ENCODE measurements at regions not wholly inside any gene's neighbourhood (a gene's known extent, or its start where the extent isn't known, plus 50 kb on each side); places are given as distances from the start of the nearest gene placed in this dataset.

DNA sequence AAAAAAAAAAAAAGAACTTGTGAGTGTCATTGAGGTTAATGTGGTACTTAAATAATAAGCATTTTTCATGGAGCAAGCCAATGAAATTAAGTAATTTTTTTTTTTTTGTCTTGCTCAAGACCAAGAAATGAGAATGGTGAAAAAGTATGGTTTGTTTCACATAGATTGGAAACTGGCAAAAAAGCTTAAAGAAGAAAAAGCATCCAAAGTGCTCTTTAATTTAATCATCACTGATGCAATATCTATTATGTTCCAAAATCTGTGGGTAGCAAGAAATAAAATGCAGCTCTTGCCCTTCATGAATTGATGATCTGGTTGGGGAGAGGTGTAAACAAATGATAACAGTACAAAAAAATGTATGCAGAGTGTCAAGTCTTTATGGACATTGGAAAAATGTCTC lies 980.6 kb downstream of the REEP3 start:
- TF ChIP-seq, protein P1, sequence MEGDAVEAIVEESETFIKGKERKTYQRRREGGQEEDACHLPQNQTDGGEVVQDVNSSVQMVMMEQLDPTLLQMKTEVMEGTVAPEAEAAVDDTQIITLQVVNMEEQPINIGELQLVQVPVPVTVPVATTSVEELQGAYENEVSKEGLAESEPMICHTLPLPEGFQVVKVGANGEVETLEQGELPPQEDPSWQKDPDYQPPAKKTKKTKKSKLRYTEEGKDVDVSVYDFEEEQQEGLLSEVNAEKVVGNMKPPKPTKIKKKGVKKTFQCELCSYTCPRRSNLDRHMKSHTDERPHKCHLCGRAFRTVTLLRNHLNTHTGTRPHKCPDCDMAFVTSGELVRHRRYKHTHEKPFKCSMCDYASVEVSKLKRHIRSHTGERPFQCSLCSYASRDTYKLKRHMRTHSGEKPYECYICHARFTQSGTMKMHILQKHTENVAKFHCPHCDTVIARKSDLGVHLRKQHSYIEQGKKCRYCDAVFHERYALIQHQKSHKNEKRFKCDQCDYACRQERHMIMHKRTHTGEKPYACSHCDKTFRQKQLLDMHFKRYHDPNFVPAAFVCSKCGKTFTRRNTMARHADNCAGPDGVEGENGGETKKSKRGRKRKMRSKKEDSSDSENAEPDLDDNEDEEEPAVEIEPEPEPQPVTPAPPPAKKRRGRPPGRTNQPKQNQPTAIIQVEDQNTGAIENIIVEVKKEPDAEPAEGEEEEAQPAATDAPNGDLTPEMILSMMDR (IDR thresholded peaks at IDR 0.05): no peak
- no peak overlapping the region for H3K4me3 ChIP-seq (ENCODE audit: low read depth in 1 of 2, low read length in 1 of 2)
- H3K36me3 ChIP-seq: no peaks in the 10 kb centered on the region
- H3K27ac ChIP-seq: no peak overlapping the region
- no peaks in the 10 kb centered on the region for H3K27me3 ChIP-seq
- H3K9me3 ChIP-seq: no peaks in the 10 kb centered on the region
- no peaks in the 10 kb centered on the region for H3K4me1 ChIP-seq (ENCODE audit: control insufficient read depth in 1 of 2, insufficient read depth in 1 of 2, low read depth in 1 of 2, low read length in 1 of 2)

DNA sequence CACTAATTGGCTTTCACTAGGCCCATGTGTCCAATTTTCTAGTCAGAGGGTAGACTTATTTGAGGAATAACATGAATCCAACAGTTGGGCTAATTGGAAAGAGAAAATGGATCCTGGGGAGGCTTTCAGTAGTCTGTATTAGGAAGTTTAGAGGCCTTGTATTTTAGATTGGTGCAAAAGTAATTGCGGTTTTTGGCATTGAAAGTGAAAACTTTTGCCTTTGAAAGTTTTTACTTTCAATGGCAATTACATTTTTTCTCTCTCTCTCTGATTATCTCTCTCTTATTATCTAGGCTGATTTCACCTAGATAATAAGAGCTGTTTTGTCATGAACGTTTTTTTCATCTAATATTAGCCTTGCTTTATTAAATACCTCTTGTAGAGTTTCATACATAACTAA lies 981.7 kb downstream of the REEP3 start:
- Histone ChIP-seq H3K27ac (no peak overlapping the region), H3K9me3 (no peaks in the 10 kb centered on the region), H3K4me3 (ENCODE audit: low read depth in 1 of 2, low read length in 1 of 2) (no peak overlapping the region), H3K27me3 (no peaks in the 10 kb centered on the region), H3K36me3 (no peaks in the 10 kb centered on the region), H3K4me1 (ENCODE audit: control insufficient read depth in 1 of 2, insufficient read depth in 1 of 2, low read depth in 1 of 2, low read length in 1 of 2) (no peaks in the 10 kb centered on the region)
- TF ChIP-seq, protein P1 (IDR thresholded peaks at IDR 0.05): no peak

DNA sequence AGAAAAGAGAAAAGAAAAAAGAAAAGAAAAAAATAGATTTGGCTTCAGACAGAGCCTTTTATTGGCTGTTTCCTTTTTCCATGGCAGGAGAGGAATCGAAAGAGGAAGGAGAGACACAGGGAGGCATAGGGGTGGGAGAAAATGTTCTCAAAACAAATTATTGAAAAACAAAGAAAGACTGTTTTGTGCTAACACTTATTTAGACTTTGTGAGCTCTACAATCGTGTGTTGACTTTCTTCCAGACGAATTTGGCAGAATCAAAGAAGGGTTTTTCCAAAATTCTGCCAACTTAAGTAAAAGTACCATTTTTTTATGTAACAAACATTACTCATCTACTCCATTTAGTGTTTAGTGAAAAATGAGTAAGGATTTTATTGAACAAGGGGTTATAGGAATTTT lies 982.2 kb downstream of the REEP3 start:
- Histone ChIP-seq H3K27me3 (no peaks in the 10 kb centered on the region), H3K9me3 (no peaks in the 10 kb centered on the region), H3K36me3 (no peaks in the 10 kb centered on the region), H3K27ac (no peak overlapping the region), H3K4me3 (ENCODE audit: low read depth in 1 of 2, low read length in 1 of 2) (no peak overlapping the region), H3K4me1 (ENCODE audit: control insufficient read depth in 1 of 2, insufficient read depth in 1 of 2, low read depth in 1 of 2, low read length in 1 of 2) (no peaks in the 10 kb centered on the region)
- TF ChIP-seq, protein P1 (IDR thresholded peaks at IDR 0.05): no peak

DNA sequence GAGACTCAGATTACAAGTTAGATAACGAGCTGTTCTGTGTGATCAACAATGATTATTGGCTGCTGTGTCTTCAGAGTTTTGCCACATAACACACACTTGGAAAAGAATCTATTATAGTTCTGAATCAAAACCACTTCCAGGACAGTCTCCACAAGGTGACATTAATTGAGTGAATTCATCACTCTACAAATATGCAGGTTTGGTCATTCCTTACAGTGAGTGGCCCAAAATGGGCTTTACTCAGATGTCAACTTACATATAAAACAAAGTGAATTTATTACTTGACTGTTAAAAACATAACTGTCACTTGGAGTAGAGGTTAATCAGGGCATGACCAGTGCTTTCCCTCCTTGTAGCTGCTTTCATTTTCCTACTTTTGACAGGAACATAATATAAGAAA lies 984.3 kb downstream of the REEP3 start:
- TF ChIP-seq, protein P1 (IDR thresholded peaks at IDR 0.05): no peak
- Histone ChIP-seq H3K27ac (no peak overlapping the region), H3K27me3 (no peaks in the 10 kb centered on the region), H3K9me3 (no peaks in the 10 kb centered on the region), H3K4me3 (ENCODE audit: low read depth in 1 of 2, low read length in 1 of 2) (no peak overlapping the region), H3K36me3 (no peaks in the 10 kb centered on the region), H3K4me1 (ENCODE audit: control insufficient read depth in 1 of 2, insufficient read depth in 1 of 2, low read depth in 1 of 2, low read length in 1 of 2) (no peaks in the 10 kb centered on the region)

DNA sequence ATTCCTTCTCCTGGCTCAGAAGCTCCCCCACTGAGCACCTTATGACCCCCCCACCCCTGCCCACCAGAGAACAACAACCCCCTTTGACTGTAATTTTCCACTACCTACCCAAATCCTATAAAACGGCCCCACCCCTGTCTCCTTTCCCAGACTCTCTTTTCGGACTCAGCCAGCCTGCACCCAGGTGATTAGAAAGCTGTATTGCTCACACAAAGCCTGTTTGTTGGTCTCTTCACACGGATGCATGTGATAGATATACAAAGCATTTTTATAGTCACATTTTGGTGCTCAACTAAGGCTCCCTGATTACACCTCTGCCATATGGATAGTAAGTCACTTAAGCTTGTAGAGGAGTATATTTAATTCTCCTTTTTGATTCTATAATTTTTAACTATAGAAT lies 985.8 kb downstream of the REEP3 start:
- no peaks in the 10 kb centered on the region for H3K4me1 ChIP-seq (ENCODE audit: control insufficient read depth in 1 of 2, insufficient read depth in 1 of 2, low read depth in 1 of 2, low read length in 1 of 2)
- H3K4me3 ChIP-seq (ENCODE audit: low read depth in 1 of 2, low read length in 1 of 2): no peak overlapping the region
- no peak overlapping the region for H3K27ac ChIP-seq
- TF ChIP-seq, protein P1 (IDR thresholded peaks at IDR 0.05): no peak
- no peaks in the 10 kb centered on the region for H3K36me3 ChIP-seq
- no peaks in the 10 kb centered on the region for H3K27me3 ChIP-seq
- no peaks in the 10 kb centered on the region for H3K9me3 ChIP-seq

DNA sequence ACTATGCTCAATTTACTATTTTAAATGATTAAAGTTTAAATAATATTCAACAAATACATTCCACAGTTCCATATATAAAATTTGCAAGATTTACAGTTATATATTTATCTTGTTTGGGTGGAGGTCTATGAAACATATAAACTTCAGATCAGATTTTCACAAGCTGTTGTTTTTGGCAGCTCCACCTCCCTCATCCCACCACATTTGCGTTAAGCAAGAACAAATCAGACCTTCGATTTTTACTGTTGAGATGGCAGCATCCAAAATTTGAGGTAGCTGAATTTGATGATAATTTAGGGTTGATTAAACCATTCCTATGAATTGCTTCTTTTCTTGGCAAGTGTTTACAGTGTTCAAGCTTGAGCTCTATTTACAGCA lies 986.4 kb downstream of the REEP3 start:
- Histone ChIP-seq H3K27ac (no peak overlapping the region), H3K27me3 (no peaks in the 10 kb centered on the region), H3K9me3 (no peaks in the 10 kb centered on the region), H3K4me3 (ENCODE audit: low read depth in 1 of 2, low read length in 1 of 2) (no peak overlapping the region), H3K36me3 (no peaks in the 10 kb centered on the region), H3K4me1 (ENCODE audit: control insufficient read depth in 1 of 2, insufficient read depth in 1 of 2, low read depth in 1 of 2, low read length in 1 of 2) (no peaks in the 10 kb centered on the region)
- TF ChIP-seq, protein P1 (IDR thresholded peaks at IDR 0.05): no peak
